ENCODE measurements at regions not wholly inside any gene's neighbourhood (a gene's known extent, or its start where the extent isn't known, plus 50 kb on each side); places are given as distances from the start of the nearest gene placed in this dataset.
"Not testable (repeated sequence)": the region's sequence is repeated elsewhere in the genome, so short reads cannot be mapped to it uniquely, and the experiment has no call there.

DNA sequence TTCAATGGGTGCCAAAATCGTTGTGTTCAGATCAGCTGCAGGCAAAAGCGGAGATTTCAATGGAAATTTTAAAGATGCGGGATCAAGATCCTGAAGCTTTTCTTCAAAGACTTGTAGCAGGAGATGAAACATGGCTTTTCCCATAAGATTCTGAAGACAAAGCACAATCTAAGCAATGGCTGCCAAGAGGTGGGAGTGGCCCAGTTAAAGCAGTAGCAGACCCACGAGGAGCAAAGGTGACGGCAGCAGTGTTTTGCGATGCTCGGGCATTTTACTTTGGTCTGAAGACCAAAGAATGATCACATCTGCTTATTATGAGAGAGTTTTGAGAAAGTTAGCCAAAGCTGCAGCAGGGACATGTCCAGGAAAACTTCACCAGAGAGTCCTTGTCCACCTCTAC, 222.9 kb downstream of the DSC3 start:
- no peak for DNase-seq (ENCODE audit: low spot score)

GRCh38 chr18:30814446-30814845, 228.1 kb downstream of the DSC3 start:
- no peak for DNase-seq (ENCODE audit: low spot score)

- no peak for DNase-seq (ENCODE audit: low spot score)
These were observed 231.0 kb downstream of the DSC3 start for GRCh38 chr18:30811580-30811979.

GRCh38 chr18:30810580-30810979, 232.0 kb downstream of the DSC3 start:
- no peak for DNase-seq (ENCODE audit: low spot score)

DNA sequence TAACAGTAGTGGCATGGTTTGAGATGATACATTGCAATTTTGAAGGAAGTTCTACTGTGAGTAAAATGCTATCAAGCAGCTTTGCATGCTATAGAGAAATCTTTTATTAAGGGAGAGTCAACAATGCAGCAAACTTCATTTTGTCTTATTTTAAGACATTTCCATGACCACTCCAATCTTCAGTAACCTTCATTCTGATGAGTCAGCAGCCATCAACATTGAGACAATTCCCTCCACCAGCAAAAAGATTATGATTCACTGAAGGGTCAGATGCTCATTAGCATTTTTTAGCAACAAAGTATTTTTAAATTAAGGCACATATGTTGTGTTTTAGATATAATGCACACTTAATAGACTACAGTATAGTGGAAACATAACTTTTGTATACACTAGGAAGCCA, 235.7 kb downstream of the DSC3 start:
- DNase-seq (ENCODE audit: low spot score) = no peak

GRCh38 chr18:30800800-30801199, 241.7 kb downstream of the DSC3 start:
- no peak for DNase-seq (ENCODE audit: low spot score)

DNA sequence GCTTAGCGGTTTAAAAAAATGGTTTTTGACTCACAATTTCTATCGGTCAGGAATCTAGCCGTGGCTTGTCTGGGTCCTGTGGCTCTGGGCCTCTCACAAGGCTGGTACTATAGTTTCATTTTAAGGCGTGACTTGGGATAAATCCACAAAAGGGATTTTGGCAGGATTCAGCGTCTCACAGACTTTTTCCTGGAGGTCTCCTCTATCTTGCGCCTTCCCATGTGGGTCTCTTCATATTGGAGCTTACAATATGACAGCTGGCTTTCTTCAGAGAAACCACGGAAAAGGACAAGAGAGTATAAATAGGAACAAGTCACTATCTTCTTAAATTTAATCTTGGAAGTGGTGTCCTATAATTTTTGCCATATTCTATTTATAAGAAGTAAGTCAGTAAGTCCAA, 250.5 kb downstream of the DSC3 start:
- no peak for DNase-seq (ENCODE audit: low spot score)

- not testable (repeated sequence) for DNase-seq (ENCODE audit: low spot score)
These were observed 254.0 kb downstream of the DSC3 start for GRCh38 chr18:30788411-30788991.

DNA sequence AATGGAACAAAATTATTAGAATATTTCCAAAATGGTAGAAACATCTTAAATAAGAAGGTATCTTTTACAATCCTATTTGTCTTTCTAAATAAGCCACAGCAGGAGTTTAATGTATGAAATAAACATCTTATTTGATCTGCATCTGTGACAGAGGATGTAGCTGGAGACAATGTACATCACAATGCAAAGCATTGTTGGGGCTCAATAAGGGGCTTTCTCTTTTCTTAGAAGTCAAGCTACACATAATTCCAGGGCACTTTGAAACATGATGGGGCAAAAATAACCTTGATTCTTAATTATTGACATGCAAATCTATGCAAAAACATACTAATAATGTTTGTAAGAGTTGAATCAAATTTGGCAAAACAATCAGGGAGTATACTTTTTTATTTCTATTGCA, 255.1 kb downstream of the DSC3 start:
- DNase-seq (ENCODE audit: low spot score) = no peak

DNA sequence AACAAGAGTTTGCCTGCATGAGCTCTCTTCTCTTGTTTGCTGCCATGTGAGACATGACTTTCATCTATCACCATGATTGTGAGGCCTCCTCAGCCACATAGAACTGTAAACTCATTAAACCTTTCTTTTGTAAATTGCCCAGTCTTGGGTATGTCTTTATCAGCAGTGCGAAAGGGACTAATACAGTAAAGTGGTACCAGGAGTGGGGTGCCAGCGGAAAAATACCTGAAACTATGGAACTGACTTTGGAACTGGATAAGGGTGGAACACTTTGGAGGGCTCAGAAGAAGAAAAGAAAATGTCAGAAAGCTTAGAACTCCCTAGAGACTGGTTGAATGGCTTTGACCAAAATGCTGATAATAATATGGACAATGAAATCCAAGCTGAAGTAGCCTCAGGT, 260.9 kb downstream of the DSC3 start:
- no peak for DNase-seq (ENCODE audit: low spot score)

DNA sequence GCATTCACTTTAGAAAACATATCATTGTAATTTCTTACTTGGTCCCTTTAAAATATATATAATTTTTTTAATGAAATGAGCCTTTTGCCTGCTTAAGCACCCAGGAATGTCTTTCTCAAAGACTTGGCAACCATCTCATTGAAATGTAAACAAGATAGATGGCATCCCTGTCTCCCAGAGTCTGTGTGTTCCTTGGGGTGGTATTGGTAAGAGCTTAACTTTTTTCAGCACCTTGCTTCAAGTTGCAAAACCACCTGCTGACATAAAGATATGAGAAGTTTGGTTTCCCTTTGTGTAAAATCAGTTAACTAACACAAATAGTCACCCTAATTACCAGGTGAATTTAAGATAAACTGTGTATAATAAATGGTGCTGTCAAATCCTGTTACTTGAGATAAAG, 266.9 kb downstream of the DSC3 start:
- no peak for DNase-seq (ENCODE audit: low spot score)

GRCh38 chr18:30772170-30772569, 270.4 kb downstream of the DSC3 start:
- not testable (repeated sequence) for DNase-seq (ENCODE audit: low spot score)

DNA sequence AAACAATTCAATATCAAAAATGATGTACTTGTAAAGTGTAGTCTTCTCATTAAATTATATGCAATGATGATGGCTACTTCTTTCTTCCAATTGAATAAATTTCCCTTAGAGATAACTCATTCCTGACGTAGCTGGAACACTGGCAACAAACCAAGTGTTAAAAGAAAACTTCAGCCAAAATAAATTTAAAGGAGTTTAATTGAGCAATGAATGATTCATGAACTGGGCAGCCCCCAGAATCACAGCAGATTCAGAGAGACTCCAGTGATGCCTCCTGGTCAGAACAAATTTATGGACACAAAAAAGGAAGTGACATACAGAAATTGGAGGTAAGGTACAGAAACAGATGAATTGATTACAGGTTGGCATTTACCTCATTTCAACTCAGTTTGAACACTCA, 276.5 kb downstream of the DSC3 start:
- DNase-seq (ENCODE audit: low spot score) = no peak

DNA sequence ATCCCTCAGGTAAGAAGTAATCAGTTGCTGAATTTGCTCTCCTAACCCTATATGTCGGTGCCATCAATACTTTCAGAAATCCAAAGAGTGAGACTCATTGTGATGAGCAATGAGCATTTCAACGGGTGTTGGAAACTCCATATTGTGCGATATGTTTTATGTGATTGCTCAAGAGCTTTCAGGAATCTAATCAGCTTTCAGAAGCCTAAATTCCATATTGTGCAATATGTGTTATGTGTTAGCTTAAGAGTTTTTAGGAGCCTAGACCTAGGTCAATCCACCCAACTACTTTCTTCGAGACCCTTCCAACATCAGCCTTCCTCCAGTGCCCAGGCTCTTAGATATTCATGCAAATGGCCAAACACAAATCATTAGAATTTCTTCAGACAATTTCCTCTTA, 277.3 kb downstream of the DSC3 start:
- DNase-seq (ENCODE audit: low spot score) = no peak

GRCh38 chr18:30763902-30764350, 278.6 kb downstream of the DSC3 start:
- no peak for DNase-seq (ENCODE audit: low spot score)

DNA sequence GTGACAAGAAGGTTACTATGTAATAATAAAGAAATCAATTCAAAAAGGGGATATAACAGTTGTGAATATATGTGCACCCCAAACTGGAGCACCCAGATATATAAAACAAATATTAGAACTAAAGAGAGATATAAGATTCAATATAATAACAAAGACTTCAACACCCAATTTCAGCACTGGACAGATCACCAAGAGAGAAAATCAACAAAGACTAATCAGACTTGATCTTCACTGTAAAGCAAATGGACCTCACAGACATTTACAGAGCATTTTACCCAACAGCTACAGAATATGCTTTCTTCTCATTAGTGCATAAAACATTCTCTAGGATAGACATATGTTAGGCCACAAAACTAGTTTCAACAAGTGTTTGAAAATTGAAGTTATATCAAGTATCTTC, 287.7 kb downstream of the DSC3 start:
- DNase-seq (ENCODE audit: low spot score) = no peak

GRCh38 chr18:30748541-30748940, 294.0 kb downstream of the DSC3 start:
- DNase-seq (ENCODE audit: low spot score) = no peak

DNA sequence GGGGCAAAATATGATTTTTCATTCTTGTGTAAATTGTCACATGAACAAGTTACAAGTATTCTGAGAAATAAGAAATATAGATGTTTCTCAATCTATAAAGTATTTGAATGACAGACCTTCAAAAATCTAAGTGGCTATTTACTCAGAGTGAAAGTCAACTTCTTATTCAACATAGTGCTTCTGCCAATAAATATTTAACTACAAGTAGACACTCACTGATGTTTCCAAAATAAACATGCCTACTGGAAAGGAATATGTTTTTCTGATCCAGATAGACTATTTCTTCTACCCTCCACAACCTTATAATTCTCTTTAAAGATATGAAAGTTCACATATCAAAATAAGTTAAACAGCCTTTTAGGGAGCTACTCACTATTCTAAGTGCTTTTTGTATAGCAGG, 296.3 kb downstream of the DSC3 start:
- DNase-seq (ENCODE audit: low spot score) = no peak

GRCh38 chr18:30743033-30743432, 299.5 kb downstream of the DSC3 start:
- no peak for DNase-seq (ENCODE audit: low spot score)

- no peak for DNase-seq (ENCODE audit: low spot score)
These were observed 311.6 kb downstream of the DSC3 start for GRCh38 chr18:30730915-30731314.

DNA sequence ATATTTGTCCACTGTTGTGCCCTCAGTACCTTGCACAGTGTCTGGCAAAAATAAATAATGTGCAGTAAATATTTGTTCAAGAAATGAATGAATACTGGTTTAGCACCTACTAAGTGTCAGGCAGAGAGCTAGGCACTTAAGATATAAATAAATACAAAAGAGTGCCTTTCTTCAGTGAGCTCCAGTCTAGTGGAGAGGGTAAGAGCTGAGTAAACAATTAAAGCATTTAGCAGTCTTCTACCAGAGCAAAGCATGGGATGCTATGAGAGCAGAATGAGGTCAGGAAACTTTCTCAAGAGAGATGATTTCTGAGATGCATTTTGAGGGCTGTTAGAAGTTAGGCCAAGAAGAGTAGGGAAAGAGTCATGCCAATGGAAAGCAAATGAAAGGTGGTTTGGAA, 314.7 kb downstream of the DSC3 start:
- DNase-seq (ENCODE audit: low spot score) = no peak

DNA sequence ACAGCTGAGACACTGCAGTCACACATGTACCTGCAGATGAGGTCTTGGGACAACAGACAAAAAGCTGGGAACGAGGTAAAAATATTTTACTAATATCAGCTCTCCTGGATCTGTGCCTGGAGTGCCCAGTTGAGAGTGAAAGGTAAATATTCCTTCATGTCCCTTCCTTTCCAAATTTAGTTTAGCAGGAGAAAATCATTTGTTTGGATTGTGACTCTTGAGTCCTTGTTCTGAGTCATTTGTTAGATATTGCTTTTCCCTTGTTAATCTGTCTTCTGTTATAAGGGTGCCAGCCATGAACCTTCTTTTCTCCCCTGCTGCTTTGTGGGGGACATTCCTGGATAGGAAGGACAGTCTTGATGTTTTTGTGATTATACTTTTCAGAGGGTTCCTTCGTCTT, 329.2 kb downstream of the DSC3 start:
- DNase-seq (ENCODE audit: low spot score) = no peak

- no peak for DNase-seq (ENCODE audit: low spot score)
These were observed 330.2 kb downstream of the DSC3 start for GRCh38 chr18:30712383-30712782.

DNA sequence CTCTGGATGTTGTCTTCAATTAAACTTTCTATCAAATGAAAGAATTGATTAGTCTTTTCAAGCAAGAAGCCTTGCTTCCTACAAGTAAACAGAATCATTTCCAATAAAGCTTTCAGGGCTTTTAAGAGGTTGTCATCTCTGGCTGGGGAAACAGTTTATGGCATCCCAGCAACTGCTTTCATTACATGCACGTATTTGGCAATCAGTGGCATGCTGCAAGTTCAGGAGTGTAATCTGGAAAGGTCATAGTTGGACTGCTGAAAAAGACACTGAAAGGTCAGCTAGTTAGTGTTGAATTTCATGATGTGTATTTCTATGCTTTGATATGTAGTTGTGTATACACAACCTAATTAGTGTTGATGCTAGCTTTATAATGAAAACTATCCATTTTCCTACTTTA, 332.9 kb downstream of the DSC3 start:
- no peak for DNase-seq (ENCODE audit: low spot score)

DNA sequence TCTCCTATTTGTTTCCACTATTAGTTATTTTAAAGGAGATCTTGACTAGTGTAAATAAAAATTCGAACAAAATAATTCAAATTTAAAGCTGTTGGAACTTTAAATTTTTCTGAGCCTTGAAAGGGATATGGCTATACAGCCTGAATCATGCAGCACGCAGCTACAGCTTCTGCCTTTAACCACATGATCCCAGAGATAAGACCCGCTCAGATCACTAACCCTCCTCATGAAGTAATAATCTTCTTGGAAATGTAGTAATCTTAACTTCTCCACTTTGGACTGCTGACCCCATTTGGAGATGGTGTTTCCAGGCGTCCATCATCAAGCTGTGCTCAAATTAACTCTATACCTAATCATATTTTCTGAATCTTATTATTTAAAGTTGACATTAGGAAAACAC, 336.6 kb downstream of the DSC3 start:
- no peak for DNase-seq (ENCODE audit: low spot score)

All from AG20443 (cell line).